ENCODE measurements at regions not wholly inside any gene's neighbourhood (a gene's known extent, or its start where the extent isn't known, plus 50 kb on each side); places are given as distances from the start of the nearest gene placed in this dataset.

GRCh38 chr4:158080354-158080753 is 92.5 kb downstream of the GASK1B start:
- intact Hi-C loops (cut with DNase I), result no loop called here
- 87 to 89% methylated on average over 3 of the region's 3 CpGs for WGBS, 2 donors
- TF ChIP-seq CTCF (IDR thresholded peaks at IDR 0.05), result no peak
- TF ChIP-seq POLR2A (IDR thresholded peaks at IDR 0.05), result no peak
- no peak for TF ChIP-seq EP300 (IDR thresholded peaks at IDR 0.05)
- TF ChIP-seq POLR2AphosphoS5 (IDR thresholded peaks at IDR 0.05), result no peak
- Histone ChIP-seq H3K27ac (peak overlapping the region in 2 of 4 donors; percentile 7 to 58), H3K9me3 (no peaks in the 10 kb centered on the region), H3K4me1 (peaks cover 0 to 17% (median 7%) of the 10 kb centered on the region in 4 donors), H3K27me3 (no peaks in the 10 kb centered on the region), H3K4me3 (no peak overlapping the region), H3K36me3 (no peaks in the 10 kb centered on the region)
- no peak for DNase-seq

- Histone ChIP-seq H3K36me3 (no peaks in the 10 kb centered on the region), H3K9me3 (no peaks in the 10 kb centered on the region), H3K27me3 (no peaks in the 10 kb centered on the region), H3K4me3 (no peak overlapping the region), H3K27ac (peak overlapping the region in 2 of 4 donors; percentile 7 to 58), H3K4me1 (peaks cover 0 to 17% (median 7%) of the 10 kb centered on the region in 4 donors)
- intact Hi-C loops (cut with DNase I), result no loop called here
- TF ChIP-seq CTCF (IDR thresholded peaks at IDR 0.05), result no peak
- peak in 2 of 4 donors; percentile 66 for TF ChIP-seq POLR2AphosphoS5 (IDR thresholded peaks at IDR 0.05)
- no peak for TF ChIP-seq EP300 (IDR thresholded peaks at IDR 0.05)
- no peak for TF ChIP-seq POLR2A (IDR thresholded peaks at IDR 0.05)
- DNase-seq, result peak; percentile 68
- WGBS, 2 donors, result 79 to 85% methylated on average over 2 of the region's 2 CpGs
These were observed 93.2 kb downstream of the GASK1B start for GRCh38 chr4:158079661-158080060.

- TF ChIP-seq POLR2A (IDR thresholded peaks at IDR 0.05) (no peak), EP300 (IDR thresholded peaks at IDR 0.05) (no peak), CTCF (IDR thresholded peaks at IDR 0.05) (no peak), POLR2AphosphoS5 (IDR thresholded peaks at IDR 0.05) (no peak)
- Histone ChIP-seq H3K27ac (no peak overlapping the region), H3K27me3 (no peaks in the 10 kb centered on the region), H3K36me3 (no peaks in the 10 kb centered on the region), H3K4me3 (no peak overlapping the region), H3K9me3 (no peaks in the 10 kb centered on the region), H3K4me1 (peaks cover 0 to 17% (median 7%) of the 10 kb centered on the region in 4 donors)
- 87 to 89% methylated on average over 2 of the region's 2 CpGs for WGBS, 2 donors
- intact Hi-C loops (cut with DNase I), result no loop called here
- DNase-seq, result no peak
These were observed 95.0 kb downstream of the GASK1B start for GRCh38 chr4:158077835-158078234.

GRCh38 chr4:158074851-158075250 is 98.0 kb downstream of the GASK1B start:
- H3K4me1 ChIP-seq, result peaks cover 0 to 8% (median 3%) of the 10 kb centered on the region in 4 donors
- intact Hi-C loops (cut with DNase I), result loop anchor here (2.0 kb wide), 1 partner anchor 38 kb away; no protein-coding TSS in a partner anchor
- TF ChIP-seq POLR2A (IDR thresholded peaks at IDR 0.05), result no peak
- no peak for TF ChIP-seq CTCF (IDR thresholded peaks at IDR 0.05)
- TF ChIP-seq EP300 (IDR thresholded peaks at IDR 0.05), result no peak
- no peak for TF ChIP-seq POLR2AphosphoS5 (IDR thresholded peaks at IDR 0.05)
- no peaks in the 10 kb centered on the region for H3K36me3 ChIP-seq
- WGBS, 2 donors, result 92 to 93% methylated on average over 5 of the region's 5 CpGs
- no peaks in the 10 kb centered on the region for H3K9me3 ChIP-seq
- no peaks in the 10 kb centered on the region for H3K27me3 ChIP-seq
- DNase-seq, result no peak
- H3K27ac ChIP-seq, result no peak overlapping the region
- no peak overlapping the region for H3K4me3 ChIP-seq

- H3K36me3 ChIP-seq, result no peaks in the 10 kb centered on the region
- 84 to 86% methylated on average over 4 of the region's 4 CpGs for WGBS, 2 donors
- H3K27ac ChIP-seq, result no peak overlapping the region
- no peak overlapping the region for H3K4me3 ChIP-seq
- intact Hi-C loops (cut with DNase I), result no loop called here
- H3K9me3 ChIP-seq, result no peaks in the 10 kb centered on the region
- TF ChIP-seq POLR2AphosphoS5 (IDR thresholded peaks at IDR 0.05) (no peak), CTCF (IDR thresholded peaks at IDR 0.05) (no peak), POLR2A (IDR thresholded peaks at IDR 0.05) (no peak), EP300 (IDR thresholded peaks at IDR 0.05) (no peak)
- no peaks in the 10 kb centered on the region for H3K27me3 ChIP-seq
- no peak for DNase-seq
- peaks cover 0 to 13% (median 9%) of the 10 kb centered on the region in 4 donors for H3K4me1 ChIP-seq
These were observed 100.9 kb downstream of the GASK1B start for GRCh38 chr4:158071931-158072330.

Measured in sigmoid colon (tissue), 6 donors.